Stomach (tissue), 4 donors: ENCODE measurements at regions not wholly inside any gene's neighbourhood (a gene's known extent, or its start where the extent isn't known, plus 50 kb on each side); places are given as distances from the start of the nearest gene placed in this dataset.

Experiments
- POLR2A ChIP-seq, 4 donors: fragments of 450-650 bp; IDR thresholded peaks; one replicate each; pipeline ENCODE4 v1.6.1; 2016; ENCODE audit warnings: antibody characterized with exemption in 4 of 4, control low read depth in 2 of 4, mild to moderate bottlenecking in 1 of 4, moderate library complexity in 1 of 4
- TF ChIP-seq, protein P1 (sequence below), 7 experiments: fragments of 450-650 bp in 4 of 7; fragments of 200-600 bp in 3 of 7; sonication (generic) in 3 of 7; IDR thresholded peaks; one replicate each; pipeline ENCODE4 v1.5.1; 2016 to 2019; ENCODE audit warnings: antibody characterized with exemption in 7 of 7, control low read depth in 2 of 7, mild to moderate bottlenecking in 1 of 7

DNA sequence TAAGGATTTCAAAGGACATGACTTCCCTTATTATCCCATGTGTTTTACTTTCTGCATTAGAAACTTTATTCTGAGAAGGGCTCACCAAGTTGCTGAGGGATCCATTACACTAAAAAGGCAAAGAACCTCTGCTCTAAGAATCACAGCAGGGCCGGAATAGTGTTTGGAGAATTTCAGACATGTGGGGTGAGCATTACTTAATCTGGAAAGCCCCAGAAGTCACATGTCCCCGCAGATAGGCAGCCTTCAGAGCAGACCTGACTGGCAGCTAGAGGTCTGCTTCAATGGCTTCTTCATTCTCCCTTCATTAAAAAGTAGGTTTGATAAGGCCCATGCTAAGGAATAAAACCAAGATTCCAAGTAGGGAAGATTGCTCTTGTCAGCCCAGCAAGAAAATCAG lies 52.6 kb upstream of the RBM15 start:
- TF ChIP-seq, protein P1, sequence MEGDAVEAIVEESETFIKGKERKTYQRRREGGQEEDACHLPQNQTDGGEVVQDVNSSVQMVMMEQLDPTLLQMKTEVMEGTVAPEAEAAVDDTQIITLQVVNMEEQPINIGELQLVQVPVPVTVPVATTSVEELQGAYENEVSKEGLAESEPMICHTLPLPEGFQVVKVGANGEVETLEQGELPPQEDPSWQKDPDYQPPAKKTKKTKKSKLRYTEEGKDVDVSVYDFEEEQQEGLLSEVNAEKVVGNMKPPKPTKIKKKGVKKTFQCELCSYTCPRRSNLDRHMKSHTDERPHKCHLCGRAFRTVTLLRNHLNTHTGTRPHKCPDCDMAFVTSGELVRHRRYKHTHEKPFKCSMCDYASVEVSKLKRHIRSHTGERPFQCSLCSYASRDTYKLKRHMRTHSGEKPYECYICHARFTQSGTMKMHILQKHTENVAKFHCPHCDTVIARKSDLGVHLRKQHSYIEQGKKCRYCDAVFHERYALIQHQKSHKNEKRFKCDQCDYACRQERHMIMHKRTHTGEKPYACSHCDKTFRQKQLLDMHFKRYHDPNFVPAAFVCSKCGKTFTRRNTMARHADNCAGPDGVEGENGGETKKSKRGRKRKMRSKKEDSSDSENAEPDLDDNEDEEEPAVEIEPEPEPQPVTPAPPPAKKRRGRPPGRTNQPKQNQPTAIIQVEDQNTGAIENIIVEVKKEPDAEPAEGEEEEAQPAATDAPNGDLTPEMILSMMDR (IDR thresholded peaks at IDR 0.05) = no peak
- no peak for TF ChIP-seq POLR2A (IDR thresholded peaks at IDR 0.05)
